ENCODE measurements at regions not wholly inside any gene's neighbourhood (a gene's known extent, or its start where the extent isn't known, plus 50 kb on each side); places are given as distances from the start of the nearest gene placed in this dataset.
A peak's percentile ranks its signal among the peaks of the same experiment; 100 is the strongest.

- peaks cover 0 to 8% (median 0%) of the 10 kb centered on the region in 5 donors for H3K4me1 ChIP-seq (ENCODE audit: control insufficient read depth in 5 of 5, insufficient read depth in 5 of 5, low read length in 5 of 5)
- TF ChIP-seq CTCF (IDR thresholded peaks at IDR 0.05; ENCODE audit: control extremely low read depth, extremely low read depth) = no peak
- H3K4me3 ChIP-seq = no peak overlapping the region
- DNase-seq (no peak), ATAC-seq (ENCODE audit: insufficient read depth, low FRiP score) (no peak)
- no peaks in the 10 kb centered on the region for H3K9me3 ChIP-seq (ENCODE audit: control insufficient read depth in 4 of 4, insufficient read depth in 3 of 4, low read length in 3 of 4)
- H3K27me3 ChIP-seq (ENCODE audit: control insufficient read depth in 3 of 3, insufficient read depth in 3 of 3, low read length in 2 of 3) = no peaks in the 10 kb centered on the region
- H3K9ac ChIP-seq (ENCODE audit: insufficient read depth in 1 of 2, low read length in 2 of 2) = no peak overlapping the region
- H3K27ac ChIP-seq (ENCODE audit: low read depth in 1 of 2, low read length in 1 of 2) = no peak overlapping the region
- H3K36me3 ChIP-seq (ENCODE audit: control insufficient read depth in 4 of 4, insufficient read depth in 4 of 4, low read length in 4 of 4) = no peaks in the 10 kb centered on the region
- 88 to 90% methylated on average over 5 of the region's 5 CpGs for WGBS, 2 donors
These were observed 162.5 kb downstream of the GASK1B start for GRCh38 chr4:158010361-158010760.

- Histone ChIP-seq H3K9ac (ENCODE audit: insufficient read depth in 1 of 2, low read length in 2 of 2) (no peak overlapping the region), H3K27ac (ENCODE audit: low read depth in 1 of 2, low read length in 1 of 2) (no peak overlapping the region), H3K27me3 (ENCODE audit: control insufficient read depth in 3 of 3, insufficient read depth in 3 of 3, low read length in 2 of 3) (no peaks in the 10 kb centered on the region), H3K9me3 (ENCODE audit: control insufficient read depth in 4 of 4, insufficient read depth in 3 of 4, low read length in 3 of 4) (no peaks in the 10 kb centered on the region), H3K4me1 (ENCODE audit: control insufficient read depth in 5 of 5, insufficient read depth in 5 of 5, low read length in 5 of 5) (peaks cover 0 to 17% (median 0%) of the 10 kb centered on the region in 5 donors), H3K4me3 (no peak overlapping the region), H3K36me3 (ENCODE audit: control insufficient read depth in 4 of 4, insufficient read depth in 4 of 4, low read length in 4 of 4) (no peaks in the 10 kb centered on the region)
- DNase-seq = no peak
- ATAC-seq (ENCODE audit: insufficient read depth, low FRiP score) = no peak
- 81 to 91% methylated on average over 6 of the region's 6 CpGs for WGBS, 2 donors
- TF ChIP-seq CTCF (IDR thresholded peaks at IDR 0.05; ENCODE audit: control extremely low read depth, extremely low read depth) = no peak
These were observed 164.1 kb downstream of the GASK1B start for GRCh38 chr4:158008551-158009218.

GRCh38 chr4:158007566-158007965, 165.3 kb downstream of the GASK1B start:
- ATAC-seq (ENCODE audit: insufficient read depth, low FRiP score) = no peak
- H3K9me3 ChIP-seq (ENCODE audit: control insufficient read depth in 4 of 4, insufficient read depth in 3 of 4, low read length in 3 of 4) = no peaks in the 10 kb centered on the region
- H3K4me3 ChIP-seq = no peak overlapping the region
- no peaks in the 10 kb centered on the region for H3K27me3 ChIP-seq (ENCODE audit: control insufficient read depth in 3 of 3, insufficient read depth in 3 of 3, low read length in 2 of 3)
- TF ChIP-seq CTCF (IDR thresholded peaks at IDR 0.05; ENCODE audit: control extremely low read depth, extremely low read depth) = no peak
- WGBS, 2 donors = 71 to 90% methylated on average over 3 of the region's 3 CpGs
- H3K9ac ChIP-seq (ENCODE audit: insufficient read depth in 1 of 2, low read length in 2 of 2) = no peak overlapping the region
- no peaks in the 10 kb centered on the region for H3K36me3 ChIP-seq (ENCODE audit: control insufficient read depth in 4 of 4, insufficient read depth in 4 of 4, low read length in 4 of 4)
- H3K4me1 ChIP-seq (ENCODE audit: control insufficient read depth in 5 of 5, insufficient read depth in 5 of 5, low read length in 5 of 5) = peaks cover 0 to 17% (median 0%) of the 10 kb centered on the region in 5 donors
- DNase-seq = no peak
- peak overlapping the region in 1 of 2 donors; percentile 12 for H3K27ac ChIP-seq (ENCODE audit: low read depth in 1 of 2, low read length in 1 of 2)

- Histone ChIP-seq H3K27me3 (ENCODE audit: control insufficient read depth in 3 of 3, insufficient read depth in 3 of 3, low read length in 2 of 3) (no peaks in the 10 kb centered on the region), H3K9ac (ENCODE audit: insufficient read depth in 1 of 2, low read length in 2 of 2) (no peak overlapping the region), H3K9me3 (ENCODE audit: control insufficient read depth in 4 of 4, insufficient read depth in 3 of 4, low read length in 3 of 4) (no peaks in the 10 kb centered on the region), H3K27ac (ENCODE audit: low read depth in 1 of 2, low read length in 1 of 2) (no peak overlapping the region), H3K4me1 (ENCODE audit: control insufficient read depth in 5 of 5, insufficient read depth in 5 of 5, low read length in 5 of 5) (peaks cover 0 to 17% (median 0%) of the 10 kb centered on the region in 5 donors), H3K4me3 (no peak overlapping the region), H3K36me3 (ENCODE audit: control insufficient read depth in 4 of 4, insufficient read depth in 4 of 4, low read length in 4 of 4) (no peaks in the 10 kb centered on the region)
- no peak for TF ChIP-seq CTCF (IDR thresholded peaks at IDR 0.05; ENCODE audit: control extremely low read depth, extremely low read depth)
- ATAC-seq (ENCODE audit: insufficient read depth, low FRiP score) (peak; percentile 55), DNase-seq (peak in 2 of 3 donors; percentile 74 to 84)
These were observed 165.8 kb downstream of the GASK1B start for GRCh38 chr4:158006990-158007389.

Measured in lung (tissue), 11 donors.